Spinal cord (tissue), 9 donors: ENCODE measurements at regions not wholly inside any gene's neighbourhood (a gene's known extent, or its start where the extent isn't known, plus 50 kb on each side); places are given as distances from the start of the nearest gene placed in this dataset.

Experiments
- DNase-seq, 6 donors: peaks; one replicate each; pipeline versions ENCODE4 v3.0.0 to v3.0.0-alpha.2; 2013 to 2015; ENCODE audit warnings: low spot score in 6 of 6, low read depth in 4 of 6
- H3K27ac ChIP-seq: one replicate; pipeline ENCODE4 v1.5.1; 2013; ENCODE audit warnings: low read depth, low read length, control low read depth
- H3K27me3 ChIP-seq: one replicate; pipeline ENCODE4 v1.6.1; 2013; ENCODE audit warnings: low read length; ENCODE audit not compliant: control insufficient read depth, insufficient read depth
- H3K36me3 ChIP-seq: one replicate; pipeline ENCODE4 v1.6.1; 2013; ENCODE audit warnings: low read length; ENCODE audit not compliant: control insufficient read depth, insufficient read depth
- H3K4me1 ChIP-seq: one replicate; pipeline ENCODE4 v1.6.1; 2013; ENCODE audit warnings: low read length; ENCODE audit not compliant: control insufficient read depth, insufficient read depth
- H3K4me3 ChIP-seq: one replicate; pipeline ENCODE4 v1.5.1; 2013; ENCODE audit warnings: low read depth, low read length, control low read depth
- H3K9me3 ChIP-seq: one replicate; pipeline ENCODE4 v1.6.1; 2013; ENCODE audit warnings: low read length; ENCODE audit not compliant: control insufficient read depth, insufficient read depth
- WGBS: methylation state at CpG from one replicate; pipeline ENCODE4 v1.1.5; 2013; ENCODE audit warnings: missing lambda C conversion rate; ENCODE audit not compliant: insufficient coverage; 5-methylcytosine and 5-hydroxymethylcytosine counted together
- donor health status: healthy.

GRCh38 chr11:91129596-91129995, 906.7 kb upstream of the CHORDC1 start:
- no peak overlapping the region for H3K4me3 ChIP-seq
- no peaks in the 10 kb centered on the region for H3K4me1 ChIP-seq
- peak in 1 of 6 donors; percentile 26 for DNase-seq
- no peaks in the 10 kb centered on the region for H3K27me3 ChIP-seq
- H3K27ac ChIP-seq = no peak overlapping the region
- WGBS = no CpG with 5 or more reads among the region's 3 CpGs
- no peaks in the 10 kb centered on the region for H3K9me3 ChIP-seq
- H3K36me3 ChIP-seq = no peaks in the 10 kb centered on the region

DNA sequence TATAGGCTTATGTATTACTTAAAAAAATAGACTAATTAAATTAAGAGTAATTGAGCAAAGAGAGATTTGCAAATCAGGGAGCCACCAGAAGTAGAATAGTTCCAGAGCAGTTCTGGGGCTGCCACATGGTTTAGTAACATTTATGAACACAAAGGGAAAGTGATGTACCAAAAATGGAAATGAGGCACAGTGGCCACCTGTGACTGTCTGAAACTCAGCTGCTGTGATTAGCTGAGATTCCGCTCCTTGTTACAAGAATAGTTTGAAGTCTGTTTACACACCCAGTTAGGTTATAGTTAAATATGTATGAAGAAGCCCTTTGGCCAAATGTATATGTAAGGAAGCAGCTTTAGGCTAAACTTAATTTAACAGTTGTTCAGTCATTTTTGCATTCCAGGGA, 901.5 kb upstream of the CHORDC1 start:
- peak in 1 of 6 donors; percentile 32 for DNase-seq
- no peaks in the 10 kb centered on the region for H3K9me3 ChIP-seq
- H3K27me3 ChIP-seq = no peaks in the 10 kb centered on the region
- WGBS = 86% methylated on average over 1 of the region's 1 CpG
- H3K36me3 ChIP-seq = no peaks in the 10 kb centered on the region
- H3K27ac ChIP-seq = no peak overlapping the region
- H3K4me3 ChIP-seq = no peak overlapping the region
- no peaks in the 10 kb centered on the region for H3K4me1 ChIP-seq

DNA sequence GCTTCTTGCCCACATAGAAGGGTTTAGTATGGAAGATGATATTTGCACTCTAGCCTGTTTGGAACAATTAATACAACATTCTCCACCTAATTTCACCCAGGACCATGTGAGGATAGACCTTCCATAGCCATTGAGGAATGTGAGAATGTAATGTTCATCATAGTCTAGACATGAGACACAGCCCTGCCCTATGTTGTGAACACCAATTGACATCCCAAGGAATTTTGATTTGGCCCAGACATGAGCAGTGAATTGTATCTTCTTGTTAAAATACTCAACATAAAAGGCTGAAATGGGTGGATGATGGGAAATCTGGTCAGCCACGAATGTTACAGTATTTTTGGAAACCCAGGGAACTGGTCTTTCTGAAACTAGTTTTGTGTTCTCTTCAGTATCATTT, 892.3 kb upstream of the CHORDC1 start:
- Histone ChIP-seq H3K4me3 (no peak overlapping the region), H3K27ac (no peak overlapping the region), H3K36me3 (no peaks in the 10 kb centered on the region), H3K9me3 (no peaks in the 10 kb centered on the region), H3K27me3 (no peaks in the 10 kb centered on the region), H3K4me1 (no peaks in the 10 kb centered on the region)
- DNase-seq = no peak
- WGBS = 63% methylated on average over 1 of the region's 1 CpG

GRCh38 chr11:91104237-91104636, 881.4 kb upstream of the CHORDC1 start:
- no CpG with 5 or more reads among the region's 2 CpGs for WGBS
- Histone ChIP-seq H3K27ac (no peak overlapping the region), H3K27me3 (no peaks in the 10 kb centered on the region), H3K4me3 (no peak overlapping the region), H3K9me3 (peaks cover 2% of the 10 kb centered on the region), H3K4me1 (no peaks in the 10 kb centered on the region), H3K36me3 (no peaks in the 10 kb centered on the region)
- DNase-seq = peak in 1 of 6 donors; percentile 57

GRCh38 chr11:91100427-91100826, 877.6 kb upstream of the CHORDC1 start:
- no peak overlapping the region for H3K27ac ChIP-seq
- H3K36me3 ChIP-seq = no peaks in the 10 kb centered on the region
- 83% methylated on average over 1 of the region's 3 CpGs for WGBS
- H3K4me3 ChIP-seq = no peak overlapping the region
- no peak for DNase-seq
- no peaks in the 10 kb centered on the region for H3K27me3 ChIP-seq
- H3K9me3 ChIP-seq = peaks cover 2% of the 10 kb centered on the region
- no peaks in the 10 kb centered on the region for H3K4me1 ChIP-seq

DNA sequence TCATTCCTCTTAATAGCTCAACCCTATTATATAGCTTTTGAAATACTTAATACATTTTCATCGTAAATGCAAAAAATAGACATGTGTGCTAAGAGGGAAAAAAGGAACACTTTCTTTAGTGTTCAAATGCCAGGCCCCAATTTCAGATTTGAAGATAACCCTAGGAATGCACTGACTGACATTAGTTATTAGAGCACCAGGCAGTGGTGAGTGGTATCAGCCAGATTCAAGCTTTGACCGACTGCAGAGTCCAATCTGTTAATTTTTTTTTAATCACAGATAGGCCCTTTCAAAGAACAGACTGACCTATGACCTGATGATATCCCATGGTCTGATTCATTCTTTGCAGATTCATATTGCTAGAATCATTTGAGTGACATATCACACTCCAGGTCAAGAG, 874.2 kb upstream of the CHORDC1 start:
- Histone ChIP-seq H3K4me3 (no peak overlapping the region), H3K27ac (no peak overlapping the region), H3K27me3 (no peaks in the 10 kb centered on the region), H3K4me1 (no peaks in the 10 kb centered on the region), H3K9me3 (no peaks in the 10 kb centered on the region), H3K36me3 (no peaks in the 10 kb centered on the region)
- DNase-seq = no peak
- WGBS = 67% methylated on average over 1 of the region's 2 CpGs

GRCh38 chr11:91093141-91093540, 870.3 kb upstream of the CHORDC1 start:
- Histone ChIP-seq H3K36me3 (no peaks in the 10 kb centered on the region), H3K27me3 (no peaks in the 10 kb centered on the region), H3K4me3 (no peak overlapping the region), H3K4me1 (no peaks in the 10 kb centered on the region), H3K27ac (no peak overlapping the region), H3K9me3 (no peaks in the 10 kb centered on the region)
- DNase-seq = no peak

DNA sequence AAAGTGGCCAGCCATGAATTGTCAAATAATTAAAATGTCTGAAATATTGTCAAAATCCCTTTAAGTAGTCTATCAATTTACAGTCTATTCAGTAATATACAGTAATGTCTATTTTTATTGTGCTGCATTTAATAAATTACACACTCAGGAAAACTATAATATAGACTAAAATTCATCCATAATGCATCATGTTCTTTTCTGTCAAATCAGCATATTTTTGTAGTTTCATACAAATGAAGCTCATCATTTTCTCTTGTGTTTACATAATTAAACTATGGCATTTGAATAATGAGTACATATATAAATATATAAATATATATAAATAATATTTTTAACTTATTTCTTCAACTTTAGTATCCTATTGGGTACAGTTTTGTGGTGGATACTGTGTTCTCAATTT, 868.7 kb upstream of the CHORDC1 start:
- no peaks in the 10 kb centered on the region for H3K9me3 ChIP-seq
- H3K4me3 ChIP-seq = no peak overlapping the region
- DNase-seq = no peak
- H3K36me3 ChIP-seq = no peaks in the 10 kb centered on the region
- H3K27me3 ChIP-seq = no peaks in the 10 kb centered on the region
- no peak overlapping the region for H3K27ac ChIP-seq
- H3K4me1 ChIP-seq = no peaks in the 10 kb centered on the region

GRCh38 chr11:91086028-91086427, 863.2 kb upstream of the CHORDC1 start:
- Histone ChIP-seq H3K36me3 (no peaks in the 10 kb centered on the region), H3K27ac (no peak overlapping the region), H3K4me3 (no peak overlapping the region), H3K27me3 (no peaks in the 10 kb centered on the region), H3K9me3 (no peaks in the 10 kb centered on the region), H3K4me1 (no peaks in the 10 kb centered on the region)
- WGBS = no CpG with 5 or more reads among the region's 2 CpGs
- no peak for DNase-seq

GRCh38 chr11:91082255-91082654, 859.4 kb upstream of the CHORDC1 start:
- DNase-seq = no peak
- Histone ChIP-seq H3K4me3 (no peak overlapping the region), H3K36me3 (no peaks in the 10 kb centered on the region), H3K9me3 (no peaks in the 10 kb centered on the region), H3K4me1 (no peaks in the 10 kb centered on the region), H3K27ac (no peak overlapping the region), H3K27me3 (no peaks in the 10 kb centered on the region)
- no CpG with 5 or more reads among the region's 1 CpG for WGBS
